SU-DHL-6 (cell line): ENCODE measurements at regions not wholly inside any gene's neighbourhood (a gene's known extent, or its start where the extent isn't known, plus 50 kb on each side); places are given as distances from the start of the nearest gene placed in this dataset.

Experiments used
- CTCF ChIP-seq: fragments of 200-600 bp; sonication (generic); IDR thresholded peaks from one replicate; pipeline ENCODE4 v1.5.1; 2017; ENCODE audit warnings: antibody characterized with exemption, mild to moderate bottlenecking, low read length, moderate library complexity; ENCODE audit not compliant: insufficient read depth, poor library complexity, severe bottlenecking
- EZH2phosphoT487 ChIP-seq: fragments of 200-600 bp; sonication (generic), shearing (Covaris generic); conservative IDR thresholded peaks from 2 replicates; pipeline ENCODE4 v1.6.1; 2018; ENCODE audit warnings: mild to moderate bottlenecking, antibody characterized with exemption, low read length, moderate library complexity, mixed read lengths

DNA sequence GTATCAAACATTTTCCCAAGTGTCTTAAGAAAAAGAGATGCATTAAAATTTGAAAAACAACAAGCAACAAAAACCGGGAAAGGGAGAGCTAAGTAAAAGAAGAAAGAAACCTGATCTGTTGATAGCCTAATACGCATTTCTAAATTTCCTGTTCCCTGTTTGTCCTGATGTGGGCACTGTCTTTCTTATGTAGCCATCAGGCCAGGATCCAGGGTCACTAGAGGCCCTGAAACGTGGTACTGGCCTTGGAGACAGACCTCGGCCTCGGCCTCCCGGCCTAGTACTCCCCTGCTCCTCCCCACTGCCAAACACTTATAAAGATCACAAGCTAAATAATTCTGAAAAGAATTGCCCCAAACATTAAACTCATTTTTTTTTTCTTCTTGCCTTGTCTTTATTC lies 547.2 kb downstream of the IRX1 start:
- TF ChIP-seq CTCF = no peak
- TF ChIP-seq EZH2phosphoT487 = no peak
